K562 (cell line): ENCODE measurements at regions not wholly inside any gene's neighbourhood (a gene's known extent, or its start where the extent isn't known, plus 50 kb on each side); places are given as distances from the start of the nearest gene placed in this dataset.

ENCODE experiments used
- ATAC-seq: fragments of 200-7000 bp; cut with Tn5 transposase; 3 replicates; pipeline ENCODE4 v1.9.1; 2020; ENCODE audit warnings: moderate library complexity
- BruUV-seq: library from RNA; stranded (reverse); fragments of 400-500 nt; replicated peaks from 2 replicates; lab custom pipeline; 2021; lab: Mats Ljungman, UMichigan
- CTCF ChIA-PET: fragments of 300-600 bp; formaldehyde crosslinking; extraction: SDS; loops from one replicate; lab custom pipeline; 2021; ENCODE audit warnings: low intra/inter-chr PET ratio; lab: Yijun Ruan, JAX
- POLR2A ChIA-PET: fragments of 300-600, 350-650 bp; sonication (Branson Sonifier 250); formaldehyde crosslinking; extraction: SDS; loops from one replicate; lab custom pipeline; 2021; ENCODE audit warnings: antibody characterized with exemption, inconsistent platforms; lab: Yijun Ruan, JAX
- DNase-seq, 4 experiments: peaks; one replicate each; pipeline versions ENCODE4 v3.0.0 to v3.0.0-alpha.2; 2011 to 2018; ENCODE audit warnings: low spot score in 3 of 4, mixed read lengths in 3 of 4; ENCODE audit errors: extremely low read depth in 1 of 4
- FAIRE-seq: peaks from 2 replicates; lab custom pipeline; 2011; peaks lifted over from hg19 to GRCh38; lab: Jason Lieb, UNC
- H2AFZ ChIP-seq: 2 replicates; pipeline ENCODE4 v1.6.0; 2011; ENCODE audit warnings: low read depth, low read length, control low read depth, inconsistent platforms
- H3K27ac ChIP-seq: fragments of 200-600 bp; 3 replicates; pipeline ENCODE4 v1.8.0; 2011; ENCODE audit warnings: low read depth, mild to moderate bottlenecking, control low read depth, inconsistent platforms, low read length, moderate library complexity, mixed read lengths; ENCODE audit errors: extremely low read depth
- H3K27me3 ChIP-seq, 2 experiments: fragments of 300-600 bp in 1 of 2; 2 replicates in 1 of 2; 3 replicates in 1 of 2; pipeline versions ENCODE4 v1.6.0 to v1.8.0; 2011; ENCODE audit warnings: inconsistent platforms in 2 of 2, low read length in 2 of 2, mild to moderate bottlenecking in 1 of 2, mixed read lengths in 1 of 2, moderate library complexity in 1 of 2; ENCODE audit not compliant: control insufficient read depth in 2 of 2, insufficient read depth in 2 of 2
- H3K36me3 ChIP-seq: fragments of 300-600 bp; 3 replicates; pipeline ENCODE4 v1.8.0; 2011; ENCODE audit warnings: mild to moderate bottlenecking, low read length, inconsistent platforms; ENCODE audit not compliant: control insufficient read depth, insufficient read depth
- H3K4me1 ChIP-seq, 2 experiments: fragments of 200-600 bp in 1 of 2; replicated peaks in 1 of 2; 2 replicates in 1 of 2; 3 replicates in 1 of 2; pipeline versions ENCODE4 v1.5.1 to v1.8.0; 2011; ENCODE audit warnings: inconsistent platforms in 2 of 2, low read length in 2 of 2, mild to moderate bottlenecking in 1 of 2, mixed read lengths in 1 of 2, moderate library complexity in 1 of 2; ENCODE audit not compliant: control insufficient read depth in 2 of 2, insufficient read depth in 2 of 2
- H3K4me2 ChIP-seq: 2 replicates; pipeline ENCODE4 v1.6.1; 2011; ENCODE audit warnings: low read length, control low read depth, inconsistent platforms, mixed read lengths; ENCODE audit not compliant: insufficient read depth
- H3K4me3 ChIP-seq: fragments of 200-600 bp; sonication (generic), shearing (Covaris generic); 2 replicates; pipeline ENCODE4 v1.5.1; 2016; ENCODE audit warnings: control low read depth, inconsistent platforms
- H3K79me2 ChIP-seq: fragments of 200-600 bp; 3 replicates; pipeline ENCODE4 v1.8.0; 2011; ENCODE audit warnings: low read length, inconsistent platforms; ENCODE audit not compliant: control insufficient read depth, insufficient read depth
- H3K9ac ChIP-seq, 2 experiments: 2 replicates each; pipeline versions ENCODE4 v1.6.0 to v1.6.1; 2011; ENCODE audit warnings: low read depth in 2 of 2, low read length in 2 of 2, control low read depth in 1 of 2, inconsistent platforms in 1 of 2, mild to moderate bottlenecking in 1 of 2, mixed read lengths in 1 of 2; ENCODE audit not compliant: insufficient read depth in 1 of 2
- H3K9me1 ChIP-seq: one replicate; pipeline ENCODE4 v1.6.0; 2011; ENCODE audit warnings: inconsistent platforms, mild to moderate bottlenecking, low read length, moderate library complexity; ENCODE audit not compliant: control insufficient read depth, insufficient read depth
- H3K9me3 ChIP-seq: replicated peaks from 2 replicates; pipeline ENCODE4 v1.5.1; 2011; ENCODE audit warnings: low read depth, low read length, inconsistent platforms; ENCODE audit not compliant: control insufficient read depth, insufficient read depth
- H4K20me1 ChIP-seq: replicated peaks from 2 replicates; pipeline ENCODE4 v1.6.1; 2011; ENCODE audit warnings: low read length, inconsistent platforms, mixed read lengths; ENCODE audit not compliant: control insufficient read depth, insufficient read depth
- CGGBP1 ChIP-seq: fragments of 250-450 bp; sonication (Bioruptor Pico); IDR thresholded peaks from 2 replicates; pipeline ENCODE4 v1.9.0; 2021; ENCODE audit warnings: mild to moderate bottlenecking
- ETV5 ChIP-seq: sonication (generic); formaldehyde crosslinking; IDR thresholded peaks from 2 replicates; pipeline ENCODE4 v1.4.0; 2020; ENCODE audit warnings: low read depth, mild to moderate bottlenecking, missing genetic modification reagents
- FIP1L1 ChIP-seq: fragments of 200-400 bp; formaldehyde crosslinking; IDR thresholded peaks from 2 replicates; pipeline ENCODE4 v1.6.1; 2018; ENCODE audit warnings: mild to moderate bottlenecking, low read depth, low read length; ENCODE audit not compliant: poor library complexity, severe bottlenecking
- FOS ChIP-seq: IDR thresholded peaks from 3 replicates; pipeline ENCODE4 v1.6.1; 2011; ENCODE audit not compliant: insufficient read length; ENCODE audit errors: extremely low read depth
- MEF2D ChIP-seq: conservative IDR thresholded peaks from 2 replicates; pipeline ENCODE4 v1.6.1; 2016; ENCODE audit warnings: low read depth, missing genetic modification characterization, missing compliant biosample characterization
- NFRKB ChIP-seq: fragments of 450-650 bp; IDR thresholded peaks from 2 replicates; pipeline ENCODE4 v1.6.1; 2016; ENCODE audit warnings: low read depth
- NR2F6 ChIP-seq: fragments of 450-650 bp; formaldehyde crosslinking; IDR thresholded peaks from 2 replicates; pipeline ENCODE4 v1.4.0; 2020; ENCODE audit warnings: mild to moderate bottlenecking
- SUPT5H ChIP-seq: fragments of 450-650 bp; IDR thresholded peaks from 2 replicates; pipeline ENCODE4 v1.6.1; 2016
- TRIM28 ChIP-seq: fragments of 450-650 bp; IDR thresholded peaks from 2 replicates; pipeline ENCODE4 v1.6.1; 2017
- ZFP36 ChIP-seq: fragments of 150-350 bp; IDR thresholded peaks from 2 replicates; pipeline ENCODE4 v1.6.1; 2018; ENCODE audit warnings: low read length, low read depth; ENCODE audit not compliant: partially characterized antibody
- ZNF143 ChIP-seq: sonication (generic); formaldehyde crosslinking; IDR thresholded peaks from 2 replicates; pipeline ENCODE4 v1.9.0; 2022; ENCODE audit warnings: mild to moderate bottlenecking, missing genetic modification reagents
- WGBS: fragments of 100-300 bp; shearing (Covaris generic); methylation state at CpG from one replicate; pipeline ENCODE4 v1.1.6; 2016; ENCODE audit warnings: low coverage, mixed read lengths; ENCODE audit not compliant: insufficient coverage; ENCODE audit errors: missing lambda C conversion rate; 5-methylcytosine and 5-hydroxymethylcytosine counted together
- in situ Hi-C: fragments of 300-500 bp; cut with MboI; formaldehyde crosslinking; loops from 4 replicates; pipeline ENCODE4 v1.15.0; 2018; ENCODE audit warnings: inconsistent platforms, mixed read lengths
- intact Hi-C: fragments of 100-400 bp; cut with micrococcal nuclease; formaldehyde crosslinking; loops from 2 replicates; pipeline ENCODE4 v1.14.2; 2022
- TF ChIP-seq, protein P1 (sequence below): fragments of 250-450 bp; sonication (Bioruptor Pico); IDR thresholded peaks from 2 replicates; pipeline ENCODE4 v1.8.0; 2021; ENCODE audit warnings: moderate library complexity, mild to moderate bottlenecking, inconsistent platforms

GRCh38 chr14:37939442-37940028 lies 268.2 kb upstream of the SSTR1 start:
- Histone ChIP-seq H3K9ac (no peak overlapping the region), H3K4me2 (no peak overlapping the region), H4K20me1 (no peaks in the 10 kb centered on the region), H3K36me3 (no peaks in the 10 kb centered on the region), H3K9me3 (no peaks in the 10 kb centered on the region), H3K27me3 (no peaks in the 10 kb centered on the region), H3K4me3 (no peak overlapping the region), H3K79me2 (no peaks in the 10 kb centered on the region), H3K9me1 (no peaks in the 10 kb centered on the region), H2AFZ (no peak overlapping the region), H3K4me1 (no peaks in the 10 kb centered on the region), H3K27ac (no peak overlapping the region)
- TF ChIP-seq SUPT5H (no peak), NR2F6 (CRISPR knock-in tag) (no peak), ETV5 (CRISPR knock-in tag) (no peak), CGGBP1 (CRISPR knock-in tag) (no peak)
- no peak for FAIRE-seq
- 3% methylated on average over 4 of the region's 6 CpGs for WGBS
- POLR2A ChIA-PET: no interaction called here
- CTCF ChIA-PET: no interaction called here
- intact Hi-C loops: no loop called here
- no TSS peak for BruUV-seq
- ATAC-seq: no peak
- DNase-seq: no peak
- in situ Hi-C loops: no loop called here

- no peaks in the 10 kb centered on the region for H3K4me1 ChIP-seq
- FAIRE-seq (no peak), DNase-seq (no peak), ATAC-seq (no peak)
- ChIA-PET POLR2A (no interaction called here), CTCF (no interaction called here)
- no peaks in the 10 kb centered on the region for H3K9me1 ChIP-seq
- no peaks in the 10 kb centered on the region for H3K36me3 ChIP-seq
- H3K79me2 ChIP-seq: no peaks in the 10 kb centered on the region
- no peaks in the 10 kb centered on the region for H3K27me3 ChIP-seq
- intact Hi-C loops: no loop called here
- no peak overlapping the region for H2AFZ ChIP-seq
- in situ Hi-C loops: no loop called here
- H3K9me3 ChIP-seq: no peaks in the 10 kb centered on the region
- H3K4me2 ChIP-seq: no peak overlapping the region
- 0% methylated on average over 2 of the region's 3 CpGs for WGBS
- no peaks in the 10 kb centered on the region for H4K20me1 ChIP-seq
- no peak overlapping the region for H3K27ac ChIP-seq
- H3K9ac ChIP-seq: no peak overlapping the region
- BruUV-seq: no TSS peak
- H3K4me3 ChIP-seq: no peak overlapping the region
- TF ChIP-seq NFRKB (no peak), TRIM28 (no peak), FOS (no peak), ZNF143 (no peak), MEF2D (tag) (no peak), ZFP36 (no peak), FIP1L1 (no peak)
- TF ChIP-seq, protein P1, sequence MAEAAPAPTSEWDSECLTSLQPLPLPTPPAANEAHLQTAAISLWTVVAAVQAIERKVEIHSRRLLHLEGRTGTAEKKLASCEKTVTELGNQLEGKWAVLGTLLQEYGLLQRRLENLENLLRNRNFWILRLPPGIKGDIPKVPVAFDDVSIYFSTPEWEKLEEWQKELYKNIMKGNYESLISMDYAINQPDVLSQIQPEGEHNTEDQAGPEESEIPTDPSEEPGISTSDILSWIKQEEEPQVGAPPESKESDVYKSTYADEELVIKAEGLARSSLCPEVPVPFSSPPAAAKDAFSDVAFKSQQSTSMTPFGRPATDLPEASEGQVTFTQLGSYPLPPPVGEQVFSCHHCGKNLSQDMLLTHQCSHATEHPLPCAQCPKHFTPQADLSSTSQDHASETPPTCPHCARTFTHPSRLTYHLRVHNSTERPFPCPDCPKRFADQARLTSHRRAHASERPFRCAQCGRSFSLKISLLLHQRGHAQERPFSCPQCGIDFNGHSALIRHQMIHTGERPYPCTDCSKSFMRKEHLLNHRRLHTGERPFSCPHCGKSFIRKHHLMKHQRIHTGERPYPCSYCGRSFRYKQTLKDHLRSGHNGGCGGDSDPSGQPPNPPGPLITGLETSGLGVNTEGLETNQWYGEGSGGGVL: no peak
These were observed 261.7 kb upstream of the SSTR1 start for GRCh38 chr14:37945959-37946358.
